DOHH2 (cell line): ENCODE measurements at regions not wholly inside any gene's neighbourhood (a gene's known extent, or its start where the extent isn't known, plus 50 kb on each side); places are given as distances from the start of the nearest gene placed in this dataset.

Experiments
- H3F3A ChIP-seq: fragments of 200-600 bp; sonication (generic), shearing (Covaris generic); 2 replicates; pipeline ENCODE4 v1.6.0; 2016; ENCODE audit warnings: antibody characterized with exemption, mild to moderate bottlenecking; ENCODE audit not compliant: control insufficient read depth, insufficient read depth
- H3K27ac ChIP-seq: fragments of 200-600 bp; sonication (generic); 2 replicates; pipeline ENCODE4 v1.5.1; 2014; ENCODE audit warnings: low read depth, mild to moderate bottlenecking, low read length, moderate library complexity
- H3K27me3 ChIP-seq: fragments of 200-600 bp; sonication (generic); 2 replicates; pipeline ENCODE4 v1.6.1; 2014; ENCODE audit warnings: mild to moderate bottlenecking, low read length, mixed read lengths; ENCODE audit not compliant: control insufficient read depth
- H3K36me3 ChIP-seq: fragments of 200-600 bp; sonication (generic); 2 replicates; pipeline ENCODE4 v1.6.1; 2014; ENCODE audit warnings: mild to moderate bottlenecking, low read length, moderate library complexity, mixed read lengths; ENCODE audit not compliant: control insufficient read depth
- H3K4me1 ChIP-seq: fragments of 200-600 bp; sonication (generic); 2 replicates; pipeline ENCODE4 v1.6.1; 2014; ENCODE audit warnings: mild to moderate bottlenecking, low read length, mixed read lengths; ENCODE audit not compliant: control insufficient read depth
- H3K4me2 ChIP-seq: fragments of 200-600 bp; sonication (generic); 2 replicates; pipeline ENCODE4 v1.6.0; 2014; ENCODE audit warnings: mild to moderate bottlenecking, low read length, moderate library complexity
- H3K4me3 ChIP-seq: fragments of 200-600 bp; sonication (generic); 2 replicates; pipeline ENCODE4 v1.5.1; 2014; ENCODE audit warnings: mild to moderate bottlenecking, low read length, mixed read lengths
- H3K79me2 ChIP-seq: fragments of 200-600 bp; sonication (generic); 2 replicates; pipeline ENCODE4 v1.6.1; 2014; ENCODE audit warnings: mild to moderate bottlenecking, low read length, mixed read lengths; ENCODE audit not compliant: control insufficient read depth
- H3K9me2 ChIP-seq: fragments of 200-600 bp; sonication (generic); replicated peaks from 2 replicates; pipeline ENCODE4 v1.6.1; 2014; ENCODE audit warnings: mild to moderate bottlenecking, low read length, mixed read lengths; ENCODE audit not compliant: control insufficient read depth
- H3K9me3 ChIP-seq: fragments of 200-600 bp; sonication (generic); 2 replicates; pipeline ENCODE4 v1.6.1; 2014; ENCODE audit warnings: antibody characterized with exemption, low read length, mixed read lengths; ENCODE audit not compliant: control insufficient read depth, insufficient read depth
- H4K20me1 ChIP-seq: fragments of 200-600 bp; sonication (generic); 2 replicates; pipeline ENCODE4 v1.6.0; 2014; ENCODE audit warnings: low read depth, mild to moderate bottlenecking, antibody characterized with exemption, low read length, moderate library complexity; ENCODE audit not compliant: control insufficient read depth, insufficient read depth
- CTCF ChIP-seq: fragments of 200-600 bp; sonication (generic); IDR thresholded peaks from one replicate; pipeline ENCODE4 v1.5.1; 2014; ENCODE audit warnings: antibody characterized with exemption, mild to moderate bottlenecking, low read depth, low read length; ENCODE audit not compliant: poor library complexity, severe bottlenecking
- EZH2phosphoT487 ChIP-seq: fragments of 200-600 bp; sonication (generic); IDR thresholded peaks from 2 replicates; pipeline ENCODE4 v1.6.1; 2017; ENCODE audit warnings: borderline replicate concordance, mild to moderate bottlenecking, antibody characterized with exemption, low read length, moderate library complexity, mixed read lengths

GRCh38 chr7:21070571-21071090 is 283.9 kb upstream of the SP8 start:
- Histone ChIP-seq H3K4me2 (no peak overlapping the region), H3K27me3 (no peaks in the 10 kb centered on the region), H3K79me2 (no peaks in the 10 kb centered on the region), H3K9me2 (no peaks in the 10 kb centered on the region), H3K9me3 (no peaks in the 10 kb centered on the region), H3K36me3 (no peaks in the 10 kb centered on the region), H4K20me1 (no peaks in the 10 kb centered on the region), H3K4me3 (no peak overlapping the region), H3K4me1 (no peaks in the 10 kb centered on the region), H3F3A (no peaks in the 10 kb centered on the region), H3K27ac (no peak overlapping the region)
- TF ChIP-seq EZH2phosphoT487 (no peak), CTCF (no peak)

- Histone ChIP-seq H3K9me3 (no peaks in the 10 kb centered on the region), H3K9me2 (no peaks in the 10 kb centered on the region), H3K27me3 (no peaks in the 10 kb centered on the region), H3F3A (no peaks in the 10 kb centered on the region), H3K36me3 (no peaks in the 10 kb centered on the region), H3K79me2 (no peaks in the 10 kb centered on the region), H3K4me3 (no peak overlapping the region), H4K20me1 (no peaks in the 10 kb centered on the region), H3K4me2 (no peak overlapping the region), H3K4me1 (no peaks in the 10 kb centered on the region), H3K27ac (no peak overlapping the region)
- TF ChIP-seq EZH2phosphoT487 (no peak), CTCF (no peak)
These were observed 285.1 kb upstream of the SP8 start for GRCh38 chr7:21071561-21072501.

- Histone ChIP-seq H3K27me3 (no peaks in the 10 kb centered on the region), H3K79me2 (no peaks in the 10 kb centered on the region), H3K27ac (no peak overlapping the region), H3K9me2 (no peaks in the 10 kb centered on the region), H4K20me1 (no peaks in the 10 kb centered on the region), H3K9me3 (no peaks in the 10 kb centered on the region), H3K4me3 (no peak overlapping the region), H3K4me1 (no peaks in the 10 kb centered on the region), H3K4me2 (no peak overlapping the region), H3K36me3 (no peaks in the 10 kb centered on the region), H3F3A (no peaks in the 10 kb centered on the region)
- TF ChIP-seq CTCF: no peak
- no peak for TF ChIP-seq EZH2phosphoT487
These were observed 289.4 kb upstream of the SP8 start for GRCh38 chr7:21076054-21076453.
